NCI-H2227 (cell line): ENCODE measurements at regions not wholly inside any gene's neighbourhood (a gene's known extent, or its start where the extent isn't known, plus 50 kb on each side); places are given as distances from the start of the nearest gene placed in this dataset.
"Not testable (repeated sequence)": the region's sequence is repeated elsewhere in the genome, so short reads cannot be mapped to it uniquely, and the experiment has no call there.

ENCODE experiments used
- DNase-seq: peaks from one replicate; lab custom pipeline; 2025; ENCODE audit not compliant: unreplicated experiment; lab: John Stamatoyannopoulos, UW

- DNase-seq, result not testable (repeated sequence)
These were observed 1164.3 kb downstream of the RPIA start for GRCh38 chr2:89855752-89856151.

- DNase-seq, result not testable (repeated sequence)
These were observed 1164.8 kb downstream of the RPIA start for GRCh38 chr2:89856305-89856704.

- not testable (repeated sequence) for DNase-seq
These were observed 1170.7 kb downstream of the RPIA start for GRCh38 chr2:89862164-89862563.

- DNase-seq, result not testable (repeated sequence)
These were observed 1171.7 kb downstream of the RPIA start for GRCh38 chr2:89863209-89863608.

- not testable (repeated sequence) for DNase-seq
These were observed 1183.5 kb downstream of the RPIA start for GRCh38 chr2:89874810-89875595.

- not testable (repeated sequence) for DNase-seq
These were observed 1185.0 kb downstream of the RPIA start for GRCh38 chr2:89876445-89876844.

- not testable (repeated sequence) for DNase-seq
These were observed 1185.4 kb downstream of the RPIA start for GRCh38 chr2:89876878-89877277.

GRCh38 chr2:89882880-89883279 lies 1191.4 kb downstream of the RPIA start:
- not testable (repeated sequence) for DNase-seq

GRCh38 chr2:89883624-89884023 lies 1192.2 kb downstream of the RPIA start:
- not testable (repeated sequence) for DNase-seq

GRCh38 chr2:89885071-89885470 lies 1193.6 kb downstream of the RPIA start:
- not testable (repeated sequence) for DNase-seq

GRCh38 chr2:89888693-89889092 lies 1197.2 kb downstream of the RPIA start:
- not testable (repeated sequence) for DNase-seq

- not testable (repeated sequence) for DNase-seq
These were observed 1198.8 kb downstream of the RPIA start for GRCh38 chr2:89890185-89890773.

- DNase-seq, result not testable (repeated sequence)
These were observed 1203.5 kb downstream of the RPIA start for GRCh38 chr2:89894988-89895387.

- not testable (repeated sequence) for DNase-seq
These were observed 1204.2 kb downstream of the RPIA start for GRCh38 chr2:89895629-89896028.

GRCh38 chr2:89927018-89927417 lies 1235.5 kb downstream of the RPIA start:
- not testable (repeated sequence) for DNase-seq

GRCh38 chr2:89935436-89935835 lies 1244.0 kb downstream of the RPIA start:
- not testable (repeated sequence) for DNase-seq

- not testable (repeated sequence) for DNase-seq
These were observed 1244.5 kb downstream of the RPIA start for GRCh38 chr2:89936011-89936410.

GRCh38 chr2:89936559-89936958 lies 1245.1 kb downstream of the RPIA start:
- not testable (repeated sequence) for DNase-seq

- DNase-seq, result not testable (repeated sequence)
These were observed 1247.3 kb downstream of the RPIA start for GRCh38 chr2:89938756-89939155.

GRCh38 chr2:89944267-89944666 lies 1252.8 kb downstream of the RPIA start:
- DNase-seq, result not testable (repeated sequence)

- not testable (repeated sequence) for DNase-seq
These were observed 1253.6 kb downstream of the RPIA start for GRCh38 chr2:89945004-89945616.
